Activated CD4-positive, CD25-positive, alpha-beta regulatory T cell treated with anti-CD3 and anti-CD28 coated beads, Interleukin-2, amount 50 U/mL, for 24 hours (primary cell): ENCODE measurements at regions not wholly inside any gene's neighbourhood (a gene's known extent, or its start where the extent isn't known, plus 50 kb on each side); places are given as distances from the start of the nearest gene placed in this dataset.
"Not testable (repeated sequence)": the region's sequence is repeated elsewhere in the genome, so short reads cannot be mapped to it uniquely, and the experiment has no call there.

Source experiments
- ATAC-seq, 2 donors: fragments of 150-1000 bp; cut with Tn5 transposase; one replicate each; pipeline ENCODE4 v1.10.0; 2021; ENCODE audit warnings: mild to moderate bottlenecking in 1 of 2, moderate library complexity in 1 of 2

DNA sequence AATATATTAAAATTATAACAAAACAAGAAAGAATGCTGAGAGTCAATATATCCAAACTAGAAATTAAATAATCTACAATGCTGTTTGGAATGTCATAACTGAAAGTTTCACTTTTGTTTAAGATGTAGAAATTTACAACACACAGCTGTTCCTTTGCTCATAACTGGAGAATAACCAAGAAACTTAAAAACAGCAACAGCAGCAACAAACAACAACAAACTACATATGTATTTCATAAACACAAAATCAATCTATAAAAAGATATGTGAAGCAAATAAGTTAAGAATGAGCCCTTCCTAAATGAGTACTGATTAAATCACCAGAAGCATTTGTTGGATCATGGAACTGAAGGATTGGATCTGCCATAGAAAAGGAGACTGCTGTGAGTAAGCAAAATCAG is 456.5 kb upstream of the ZNF804A start:
- no peak for ATAC-seq

DNA sequence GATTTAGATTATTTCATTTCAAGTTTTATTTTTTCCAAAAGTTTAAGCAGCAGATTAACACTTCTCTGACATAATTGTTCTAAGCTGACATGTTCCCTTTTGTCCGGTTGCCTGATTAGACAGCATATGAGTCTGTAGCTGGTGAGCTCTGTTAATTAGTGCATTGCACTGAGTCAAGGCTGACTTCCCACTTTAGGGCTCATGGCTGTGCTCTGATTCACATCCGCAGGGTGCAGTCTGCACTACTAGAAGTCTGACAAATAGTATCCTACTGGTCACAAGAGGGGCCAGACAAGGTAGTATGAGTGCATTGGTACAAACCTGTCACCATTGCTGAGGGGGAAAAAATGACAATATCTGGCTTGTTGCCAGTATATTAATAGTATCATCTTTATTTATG is 443.9 kb upstream of the ZNF804A start:
- ATAC-seq: no peak

DNA sequence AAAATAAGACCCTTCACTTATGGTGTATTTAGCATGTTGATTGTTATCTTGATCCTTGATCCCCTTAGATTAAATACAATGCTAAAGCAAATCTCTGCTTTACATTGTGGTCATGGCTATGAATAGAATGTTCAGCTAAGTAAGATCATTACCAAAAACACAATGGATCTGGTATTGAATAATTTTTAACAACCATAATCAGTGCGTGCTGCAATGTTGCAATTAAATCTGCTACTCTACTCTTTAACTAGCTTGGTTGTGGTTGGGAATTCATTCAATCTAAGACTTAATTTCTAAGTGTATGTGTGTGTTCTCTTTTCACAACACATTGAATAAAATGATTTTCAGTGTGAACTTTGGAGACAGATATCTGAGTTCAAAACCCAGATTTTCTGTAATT is 442.5 kb upstream of the ZNF804A start:
- ATAC-seq: no peak

DNA sequence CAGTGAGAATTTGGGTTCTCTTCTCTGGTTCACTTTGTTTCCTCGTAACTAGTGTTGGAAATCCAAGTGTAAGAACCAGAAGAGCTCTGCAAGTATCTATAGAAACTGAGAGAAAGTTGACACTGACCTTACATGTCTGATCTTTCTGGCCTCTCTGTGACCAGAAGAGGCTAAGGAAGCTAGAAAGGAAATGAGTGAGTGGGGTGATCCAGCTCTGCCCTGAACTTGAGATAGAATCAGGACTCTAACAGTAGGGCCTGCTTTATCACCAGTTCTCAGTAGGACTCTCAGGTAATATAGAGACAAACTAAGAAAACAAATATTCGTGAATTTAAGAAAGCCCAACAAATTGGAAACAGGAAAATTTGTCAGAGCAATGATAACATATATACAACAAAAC is 441.2 kb upstream of the ZNF804A start:
- no peak for ATAC-seq

DNA sequence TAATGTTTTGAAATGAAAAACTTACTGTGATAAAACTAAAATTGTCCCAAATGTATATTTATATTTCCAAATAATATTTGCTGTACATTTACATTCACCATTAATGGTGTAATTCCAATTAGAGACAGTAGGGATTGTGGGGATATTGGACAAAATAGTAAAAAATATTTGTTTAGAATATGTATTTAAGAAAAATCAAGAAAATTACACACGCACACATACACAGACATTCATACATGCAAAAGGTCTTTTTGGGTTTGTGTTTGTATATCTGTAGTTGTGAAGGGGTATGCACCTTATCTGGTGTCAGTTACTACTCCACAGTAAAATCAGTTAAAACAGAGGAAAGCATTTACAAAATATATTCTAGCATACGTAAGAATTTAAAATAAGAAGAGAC is 435.9 kb upstream of the ZNF804A start:
- no peak for ATAC-seq

DNA sequence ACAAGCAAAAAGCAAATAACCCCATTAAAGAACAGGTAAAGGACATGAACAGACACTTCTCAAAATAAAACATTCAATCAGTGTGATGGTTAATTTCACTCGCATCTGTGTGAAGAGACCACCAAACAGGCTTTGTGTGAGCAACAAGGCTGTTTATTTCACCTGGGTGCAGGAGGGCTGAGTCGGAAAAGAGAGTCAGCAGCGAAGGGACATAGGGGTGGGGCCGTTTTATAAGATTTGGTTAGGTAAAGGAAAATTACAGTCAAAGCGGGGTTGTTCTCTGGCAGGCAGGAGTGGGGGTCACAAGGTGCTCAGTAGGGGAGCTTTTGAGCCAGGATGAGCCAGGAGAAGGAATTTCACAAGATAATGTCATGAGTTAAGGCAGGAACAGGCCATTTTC is 429.5 kb upstream of the ZNF804A start:
- not testable (repeated sequence) for ATAC-seq

DNA sequence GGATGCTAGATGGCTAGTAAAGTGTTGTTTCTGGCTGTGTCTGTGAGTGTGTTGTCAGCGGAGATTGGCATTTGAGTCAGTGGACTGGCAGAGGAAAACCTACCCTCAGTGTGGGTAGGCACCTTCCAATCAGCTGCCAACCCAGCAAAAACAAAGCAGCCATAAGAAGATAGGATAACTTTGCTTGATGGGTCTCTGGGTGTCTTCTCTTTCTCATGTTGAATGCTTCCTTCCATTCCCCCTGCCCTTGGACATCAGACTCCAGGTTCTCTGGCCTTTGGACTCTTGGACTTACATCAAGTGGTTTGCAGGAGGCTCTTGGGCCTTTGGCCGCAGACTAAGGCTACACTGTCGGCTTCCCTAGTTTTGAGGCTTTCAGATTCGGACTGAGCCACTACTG is 429.0 kb upstream of the ZNF804A start:
- no peak for ATAC-seq

DNA sequence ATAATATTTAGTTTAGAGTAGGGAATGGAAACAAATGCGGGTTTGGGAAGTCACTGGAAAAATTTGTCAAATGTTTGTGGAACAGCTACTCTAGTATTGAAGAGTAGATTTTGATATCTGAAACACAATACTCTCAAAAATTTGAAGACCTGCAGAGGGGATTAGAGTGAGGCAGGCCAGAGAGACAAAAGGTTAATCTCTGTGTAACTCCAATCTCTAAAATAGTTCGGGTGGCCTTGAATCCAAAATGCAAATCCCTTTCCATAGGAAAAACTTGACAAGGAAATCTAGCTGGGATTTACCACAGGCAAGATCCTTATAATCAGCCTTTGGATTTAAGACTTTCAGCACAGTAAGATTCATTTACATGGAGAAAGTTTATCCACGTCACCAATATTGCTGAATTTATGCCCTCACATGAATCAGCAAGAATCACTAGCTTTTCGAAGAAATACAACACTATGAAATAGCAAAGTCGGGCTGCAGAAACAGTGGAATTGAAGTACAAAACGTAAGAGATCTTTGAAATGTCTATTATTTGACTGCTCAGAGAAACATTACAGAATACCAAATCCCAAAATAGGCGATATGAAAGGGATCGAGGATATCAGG is 423.7 kb upstream of the ZNF804A start:
- ATAC-seq: no peak

DNA sequence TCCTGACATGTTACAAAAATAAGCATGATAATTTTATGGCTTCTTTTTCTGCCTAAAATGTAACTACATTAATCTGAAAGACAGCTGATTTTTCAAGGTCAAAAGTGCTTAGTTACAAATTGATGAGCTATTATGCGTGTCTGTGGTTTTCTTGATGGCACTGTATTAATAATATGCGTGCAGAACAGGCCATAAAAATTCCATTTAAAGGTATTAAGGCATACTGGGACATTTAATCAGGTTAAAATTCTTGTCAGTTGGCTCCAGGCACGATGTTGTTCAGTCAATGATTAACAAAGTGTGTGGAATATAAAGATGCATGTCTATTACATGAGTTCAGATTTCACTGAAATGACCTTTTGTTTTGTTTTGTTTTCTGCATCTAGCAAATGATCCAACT is 420.1 kb upstream of the ZNF804A start:
- no peak for ATAC-seq

DNA sequence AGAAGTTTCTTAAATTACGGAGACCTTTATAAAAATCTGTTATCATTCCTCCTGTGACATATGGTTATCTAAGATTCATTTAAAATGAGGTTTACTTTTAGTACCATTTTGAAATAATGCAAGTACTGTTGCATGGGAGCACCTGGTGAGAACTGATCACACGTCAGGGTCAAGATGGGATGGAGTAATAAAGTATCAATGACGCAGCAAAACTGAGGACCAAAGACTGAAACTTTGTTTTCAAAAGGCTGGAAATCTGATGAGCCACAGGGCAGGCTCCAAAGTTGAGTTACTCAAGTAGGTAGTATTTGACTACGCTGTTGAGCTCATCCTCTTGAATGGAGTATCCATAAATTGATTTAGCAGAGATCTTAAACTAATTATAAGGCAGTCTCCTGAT is 411.9 kb upstream of the ZNF804A start:
- no peak for ATAC-seq

DNA sequence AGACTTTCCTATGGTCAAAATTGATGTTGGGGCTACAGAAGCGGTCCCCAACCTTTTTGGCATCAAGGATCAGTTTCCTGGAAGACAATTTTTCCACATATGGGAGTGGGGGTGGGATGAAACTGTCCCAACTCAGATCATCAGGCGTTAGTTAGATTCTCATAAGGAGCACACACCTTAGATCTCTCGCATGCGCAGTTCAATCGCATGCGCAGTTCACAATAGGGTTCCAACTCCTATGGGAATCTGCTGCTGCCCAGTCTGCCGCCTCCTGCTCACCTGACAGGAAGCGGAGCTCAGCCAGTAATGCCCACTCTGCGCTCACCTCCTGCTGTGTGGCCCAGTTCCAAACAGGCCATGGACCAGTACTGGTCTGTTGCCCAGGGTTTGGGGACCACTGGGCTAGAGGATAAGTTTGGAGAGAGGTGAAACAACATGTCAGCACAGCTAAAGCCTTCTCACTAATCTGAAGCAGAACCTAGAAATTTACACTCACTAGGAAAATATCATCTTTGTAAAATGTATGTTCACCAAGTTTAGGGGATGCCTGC is 410.8 kb upstream of the ZNF804A start:
- no peak for ATAC-seq

DNA sequence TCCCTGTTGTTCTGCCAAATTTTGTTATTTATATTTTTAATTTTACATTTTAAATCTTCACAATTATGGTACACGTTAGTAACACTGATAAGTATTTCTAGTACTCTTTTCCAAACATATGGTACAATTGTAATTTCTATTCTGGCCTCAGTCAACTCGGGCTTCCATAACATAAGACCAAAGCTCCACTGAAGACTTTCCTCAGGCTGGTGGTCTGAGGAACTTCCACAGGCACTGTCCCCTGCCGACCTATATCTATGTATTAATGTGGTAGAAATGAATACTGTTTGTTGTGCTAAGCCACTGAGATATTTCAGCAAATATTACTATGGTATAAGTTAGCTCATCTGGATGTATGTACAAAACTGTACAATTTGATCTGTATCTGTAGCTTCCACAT is 407.6 kb upstream of the ZNF804A start:
- ATAC-seq: no peak

DNA sequence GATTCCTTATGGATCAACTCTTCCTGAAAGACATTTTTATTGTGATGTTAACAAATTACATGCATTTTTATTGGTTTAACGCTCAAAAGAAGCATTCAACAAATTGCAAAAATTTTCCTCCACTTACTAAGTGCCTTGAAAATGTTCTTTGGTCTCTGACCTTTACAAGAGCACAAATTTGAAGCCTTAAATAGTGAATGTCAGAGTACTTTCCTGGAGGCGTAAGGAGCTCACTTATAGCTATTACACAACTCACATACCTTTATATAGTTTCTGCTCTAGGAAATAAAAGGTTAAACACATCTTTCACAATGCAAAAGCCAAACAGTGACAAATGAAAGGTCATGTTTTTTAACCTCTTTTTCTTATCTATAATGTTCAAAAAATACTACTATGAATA is 405.7 kb upstream of the ZNF804A start:
- no peak for ATAC-seq

DNA sequence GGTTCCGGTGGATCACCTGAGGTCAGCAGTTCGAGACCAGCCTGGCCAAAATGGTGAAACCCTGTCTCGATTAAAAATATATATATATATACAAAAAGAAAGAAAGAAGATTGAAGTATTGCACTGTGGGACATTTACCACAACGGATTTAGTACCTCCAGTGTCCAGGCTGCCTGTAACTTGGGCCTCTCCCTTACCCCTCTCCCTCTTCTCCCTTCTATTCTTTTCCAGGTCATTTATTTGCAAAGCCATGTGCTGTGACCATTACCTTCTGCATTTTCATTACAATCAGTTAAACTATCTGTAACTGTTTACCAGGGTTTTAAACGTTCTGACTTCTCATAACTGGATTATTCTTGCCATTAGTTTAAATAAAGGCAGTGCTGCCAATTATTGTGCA is 400.9 kb upstream of the ZNF804A start:
- ATAC-seq: no peak

DNA sequence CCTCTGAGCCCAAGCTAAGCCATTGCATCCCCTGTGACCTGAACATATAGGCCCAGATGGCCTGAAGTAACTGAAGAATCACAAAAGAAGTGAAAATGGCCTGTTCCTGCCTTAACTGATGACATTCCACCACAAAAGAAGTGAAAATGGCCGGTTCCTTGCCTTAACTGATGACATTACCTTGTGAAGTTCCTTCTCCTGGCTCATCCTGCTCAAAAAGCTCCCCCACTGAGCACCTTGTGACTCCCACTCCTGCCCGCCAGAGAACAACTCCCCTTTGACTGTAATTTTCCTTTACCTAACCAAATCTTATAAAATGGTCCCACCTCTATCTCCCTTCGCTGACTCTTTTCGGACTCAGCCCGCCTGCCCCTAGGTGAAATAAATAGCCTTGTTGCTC is 399.5 kb upstream of the ZNF804A start:
- ATAC-seq: not testable (repeated sequence)

DNA sequence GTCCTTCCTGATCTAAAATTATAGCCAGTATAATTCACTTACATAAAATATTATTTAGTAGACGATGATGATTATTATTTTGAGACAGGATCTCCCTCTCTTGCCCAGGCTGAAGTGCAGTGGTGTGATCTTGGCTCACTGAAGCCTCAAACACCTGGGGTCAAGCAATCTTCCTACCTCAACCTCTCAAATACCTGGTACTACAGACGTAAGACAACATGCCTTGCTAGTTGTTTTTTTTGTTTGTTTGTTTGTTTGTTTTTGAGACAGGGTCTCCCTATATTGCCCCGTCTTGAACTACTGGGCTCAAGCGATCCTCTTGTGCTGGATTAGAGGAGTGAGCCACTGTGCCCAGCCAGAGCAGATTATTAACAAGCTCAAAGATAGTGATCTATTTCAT is 399.1 kb upstream of the ZNF804A start:
- no peak for ATAC-seq

DNA sequence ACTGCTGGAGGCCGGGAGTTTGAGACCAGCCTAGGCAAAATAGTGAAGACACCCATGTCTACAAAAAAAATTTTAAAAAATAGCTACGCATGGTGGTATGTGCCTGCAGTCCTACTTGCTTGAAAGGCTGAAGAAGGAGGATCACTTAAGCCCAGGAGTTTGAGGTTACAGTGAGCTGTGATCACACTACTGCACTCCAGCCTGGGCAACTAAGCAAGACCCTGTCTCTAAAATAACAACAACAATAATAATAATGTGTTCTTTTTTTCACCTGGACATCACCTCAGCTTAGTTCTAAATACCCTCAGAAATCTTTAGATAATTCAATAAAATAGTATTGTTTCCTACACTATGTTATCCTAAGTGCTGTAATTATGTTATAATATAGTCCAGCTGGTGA is 397.1 kb upstream of the ZNF804A start:
- no peak for ATAC-seq

DNA sequence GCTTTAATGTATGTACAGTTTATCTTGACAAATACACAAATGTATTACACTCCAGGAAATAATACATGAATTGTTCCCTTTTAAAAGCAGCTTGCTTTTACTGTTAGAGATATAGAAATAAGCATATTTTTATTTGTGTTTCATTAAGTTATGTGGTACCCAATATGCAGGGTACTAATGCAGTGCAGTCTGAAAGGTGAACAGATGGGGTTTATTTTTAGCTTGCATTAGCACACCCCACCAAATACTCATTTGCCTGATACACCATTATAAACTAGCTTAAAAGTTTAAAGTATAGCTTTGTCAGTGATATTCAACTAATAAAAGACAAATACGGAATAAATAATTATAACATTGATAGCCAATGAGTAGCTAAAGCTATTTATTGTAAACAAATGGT is 394.7 kb upstream of the ZNF804A start:
- ATAC-seq: no peak

DNA sequence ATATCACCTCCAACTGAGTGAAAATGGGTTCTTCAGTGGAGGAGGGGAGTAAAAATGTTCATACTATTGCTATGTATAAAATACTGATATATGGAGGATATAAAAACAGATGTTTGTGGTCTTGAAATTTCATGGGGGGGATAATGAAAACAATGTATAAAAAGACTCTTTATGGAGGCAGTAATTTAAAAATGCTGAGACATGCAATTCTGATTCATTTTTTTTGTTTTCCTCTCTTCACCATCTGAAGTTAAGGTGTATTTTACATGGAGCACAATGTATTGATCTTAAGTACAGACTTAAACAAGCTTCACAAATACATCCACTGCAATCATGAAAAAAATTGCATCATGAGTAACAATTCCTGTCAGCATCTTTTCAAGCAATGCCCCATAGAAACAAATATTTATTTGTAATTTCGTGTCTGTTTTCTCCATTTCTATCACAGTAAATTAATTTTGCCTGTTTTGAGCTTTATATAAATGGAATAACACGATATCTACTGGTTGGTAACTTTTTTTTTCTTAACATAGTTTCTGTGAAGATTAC is 393.2 kb upstream of the ZNF804A start:
- no peak for ATAC-seq

DNA sequence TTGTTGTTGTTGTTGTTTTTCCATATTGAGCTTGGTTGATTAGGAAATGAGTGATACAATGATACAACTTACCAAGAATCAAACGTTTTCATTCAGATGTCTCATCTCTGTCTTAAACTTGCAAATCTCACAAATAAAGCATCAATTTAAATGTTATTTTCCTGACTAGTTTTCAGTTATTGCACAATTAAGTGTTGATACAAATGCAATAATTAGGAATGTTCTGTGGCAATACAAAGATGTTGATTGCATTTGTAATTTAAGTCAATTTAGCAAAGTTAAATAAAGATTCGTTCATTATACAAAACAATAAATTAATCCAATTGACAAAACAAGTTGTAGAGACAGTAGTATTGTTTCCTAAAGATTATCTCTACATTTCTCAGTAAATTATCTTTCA is 392.3 kb upstream of the ZNF804A start:
- ATAC-seq: no peak

DNA sequence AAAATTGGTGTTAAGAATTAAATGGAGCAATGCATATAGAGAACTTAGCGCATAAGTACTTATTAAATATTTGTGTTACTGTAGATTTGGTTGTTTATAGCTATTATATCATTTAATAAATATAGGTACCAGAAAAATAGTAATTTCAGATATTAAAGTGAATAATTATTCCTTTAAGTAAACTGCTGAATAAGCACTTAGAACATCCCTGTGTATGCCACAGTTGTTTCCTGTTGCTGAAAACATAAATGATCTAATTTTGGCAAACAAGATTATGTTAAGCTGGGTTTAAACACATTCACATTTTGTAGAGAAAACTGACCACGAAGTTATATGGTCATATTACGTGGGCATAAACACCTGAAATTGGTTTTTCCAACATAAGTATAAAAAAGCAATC is 388.0 kb upstream of the ZNF804A start:
- ATAC-seq: no peak

DNA sequence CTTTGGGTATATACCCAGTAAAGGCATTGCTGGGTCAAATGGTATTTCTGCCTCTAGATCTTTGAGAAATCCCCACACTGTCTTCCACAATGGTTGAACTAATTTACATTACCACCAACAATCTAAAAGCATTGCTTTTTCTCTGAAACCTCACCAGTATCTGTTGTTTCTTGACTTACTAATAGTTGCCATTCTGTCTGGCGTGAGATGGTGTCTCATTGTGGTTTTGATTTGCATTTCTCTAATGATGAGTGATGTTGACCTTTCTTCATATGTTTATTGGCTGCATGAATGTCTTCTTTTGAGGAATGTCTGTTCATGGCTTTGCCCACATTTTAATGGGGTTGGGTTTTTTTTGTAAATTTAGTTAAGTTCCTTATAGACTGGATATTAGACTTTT is 382.6 kb upstream of the ZNF804A start:
- ATAC-seq: no peak

DNA sequence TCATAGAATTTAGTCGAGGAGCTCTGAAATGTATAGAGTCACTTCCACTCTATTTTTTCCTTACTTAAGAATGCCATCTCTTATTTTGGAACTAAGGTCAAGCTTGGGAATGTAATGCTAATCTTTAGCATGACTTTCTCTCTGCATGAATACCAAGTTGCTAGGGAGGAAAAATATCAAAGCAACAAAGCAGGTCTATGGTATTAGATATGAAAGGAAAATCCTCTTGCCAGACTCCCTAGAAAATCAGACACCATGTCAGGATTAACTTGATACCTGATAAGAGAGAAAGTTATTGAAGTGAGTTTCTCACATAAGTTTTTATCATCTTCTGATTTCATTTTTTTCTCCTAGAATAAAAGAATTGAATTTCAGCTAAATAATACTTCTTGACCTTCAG is 341.7 kb upstream of the ZNF804A start:
- ATAC-seq: no peak

DNA sequence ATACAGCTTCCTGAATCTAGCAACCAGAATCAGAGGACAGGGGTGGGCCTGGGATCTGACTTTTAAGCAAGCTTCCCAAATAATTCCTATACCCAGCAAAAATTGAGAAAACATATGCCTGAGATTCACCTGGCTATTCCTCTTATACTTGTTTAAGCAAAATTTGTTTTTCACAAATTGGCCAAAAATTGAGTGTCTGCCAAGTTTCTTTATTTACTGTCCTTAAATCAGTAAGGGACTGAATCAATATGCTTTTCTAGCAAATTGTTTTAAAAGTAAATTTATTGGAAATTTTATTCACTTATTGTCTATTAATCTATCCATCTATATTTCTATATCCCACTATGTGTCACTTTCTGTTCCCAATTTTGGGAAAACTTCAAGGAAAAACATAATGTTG is 337.0 kb upstream of the ZNF804A start:
- ATAC-seq: no peak

DNA sequence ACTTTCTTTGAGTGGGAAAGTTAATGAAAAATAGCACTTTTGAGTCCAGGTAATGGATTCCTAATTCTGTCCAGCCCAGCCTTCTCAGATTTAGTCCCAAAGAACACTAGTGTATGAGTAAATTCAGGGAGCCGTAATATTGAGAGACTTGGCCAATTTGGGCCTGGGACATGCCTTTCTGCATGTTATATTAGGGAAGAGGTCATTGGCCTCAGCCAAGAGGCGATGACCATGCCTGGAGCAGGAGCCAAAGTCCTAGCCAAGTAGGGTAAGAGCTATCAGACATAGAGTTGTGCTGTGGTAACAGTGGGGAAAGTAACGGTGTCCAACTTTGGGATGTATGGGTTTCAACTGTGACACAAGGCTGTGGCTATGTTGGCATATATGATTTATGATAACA is 336.5 kb upstream of the ZNF804A start:
- no peak for ATAC-seq
